HG02970 (cell line): ENCODE measurements at regions not wholly inside any gene's neighbourhood (a gene's known extent, or its start where the extent isn't known, plus 50 kb on each side); places are given as distances from the start of the nearest gene placed in this dataset.

Experiments used
- ATAC-seq: cut with Tn5 transposase; IDR thresholded peaks from one replicate; pipeline ENCODE4 v1.9.1; 2021; ENCODE audit warnings: mild to moderate bottlenecking, moderate library complexity, moderate number of reproducible peaks; ENCODE audit not compliant: unreplicated experiment, low FRiP score

GRCh38 chr17:79428988-79429387, 181.9 kb downstream of the RBFOX3 start:
- ATAC-seq = no peak

DNA sequence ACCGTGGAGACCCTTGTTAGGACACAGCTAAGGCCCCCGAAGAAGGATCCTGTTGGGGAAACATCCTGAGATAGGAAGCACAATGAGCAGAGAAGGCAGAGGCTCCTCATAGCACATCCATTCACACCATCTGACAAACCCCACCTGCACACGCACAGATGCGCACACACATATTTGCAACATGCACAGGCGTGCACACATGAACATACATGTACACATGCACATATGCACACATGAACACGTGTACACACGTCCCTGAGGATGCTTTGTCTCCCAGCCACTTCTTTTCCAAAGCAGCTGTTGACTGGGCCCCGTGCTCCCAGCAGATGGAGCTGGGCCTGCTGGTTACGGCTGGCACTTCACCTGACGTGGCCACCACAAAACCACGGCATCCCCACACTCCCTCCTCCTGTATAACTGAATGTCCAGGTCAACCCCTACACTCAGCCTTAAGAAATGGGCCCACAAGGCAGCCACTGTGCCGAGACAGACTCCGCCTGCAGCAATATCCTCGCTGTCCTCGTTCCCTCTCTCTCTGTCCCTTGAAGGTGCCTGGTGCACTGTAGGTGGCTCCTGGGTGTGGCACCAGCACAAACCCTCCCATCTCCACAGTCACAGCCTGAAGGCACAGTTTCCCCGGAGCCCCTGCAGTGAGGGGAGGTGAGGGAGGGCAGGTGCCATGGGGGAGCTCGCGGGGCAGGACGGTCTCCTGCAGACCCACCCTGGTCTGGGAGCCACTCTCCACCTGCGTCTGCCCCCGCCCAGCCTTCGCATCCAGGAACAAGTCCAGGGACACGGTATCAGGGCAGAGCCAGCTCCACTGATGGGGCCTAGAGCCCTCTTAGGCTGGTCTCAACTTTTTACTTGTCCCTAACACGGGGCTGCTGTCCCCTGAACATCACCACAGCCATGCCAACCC, 183.0 kb downstream of the RBFOX3 start:
- no peak for ATAC-seq

DNA sequence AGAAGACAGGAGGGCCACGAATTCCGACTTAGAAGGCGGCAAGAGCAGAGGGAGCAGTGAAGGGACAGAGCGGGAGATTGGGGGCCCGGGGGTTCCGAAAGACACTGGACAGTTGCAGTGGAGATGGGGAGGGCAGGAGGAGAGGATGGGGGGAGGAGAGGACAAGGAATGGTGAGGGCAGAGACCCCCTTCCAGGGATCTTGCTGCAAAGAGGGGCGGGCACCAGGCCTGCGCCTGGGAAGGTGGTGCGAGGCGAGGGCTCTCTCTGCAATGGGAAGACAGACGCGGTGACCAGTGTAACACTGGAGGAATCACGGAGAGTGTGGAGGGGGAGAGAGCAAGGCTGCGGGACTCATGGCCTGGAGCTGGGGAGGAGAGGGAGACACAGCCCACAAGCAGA, 185.2 kb downstream of the RBFOX3 start:
- ATAC-seq = no peak

DNA sequence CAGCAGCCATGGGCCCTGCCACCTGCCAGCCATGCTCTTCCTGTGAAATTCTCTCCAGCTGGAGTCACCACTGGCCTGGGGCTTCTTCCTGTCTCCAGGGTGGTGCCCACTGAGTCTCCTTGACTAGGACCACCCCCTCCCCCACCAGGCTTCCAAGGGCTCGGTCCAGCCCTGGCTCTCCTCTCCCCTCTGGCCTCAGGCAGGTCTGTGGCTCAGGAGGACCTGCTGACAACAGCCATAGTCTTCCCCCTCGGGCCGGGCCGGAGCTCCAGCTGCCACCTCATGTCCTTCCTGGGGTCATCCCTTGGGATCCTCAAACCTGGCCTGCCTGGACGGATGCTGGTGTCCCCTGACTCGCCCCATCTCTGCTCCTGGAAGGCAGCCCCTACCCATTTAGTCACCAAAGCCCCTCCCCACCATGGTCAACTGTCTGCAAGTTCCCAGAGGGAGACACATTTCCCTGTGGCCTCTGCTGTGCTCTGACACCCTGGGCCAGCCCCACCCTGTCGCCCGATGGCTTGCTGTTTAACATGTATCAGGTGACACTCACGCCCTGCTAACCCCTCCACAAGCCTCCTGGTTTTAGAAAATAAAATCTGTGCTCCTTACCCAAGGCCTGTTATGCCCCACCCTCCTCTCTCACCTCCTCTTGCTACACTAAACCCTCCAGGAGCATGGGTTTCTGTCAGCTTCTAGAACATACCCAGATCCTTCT, 186.2 kb downstream of the RBFOX3 start:
- no peak for ATAC-seq

- no peak for ATAC-seq
Measured at GRCh38 chr17:79423811-79424465, 186.9 kb downstream of the RBFOX3 start.

DNA sequence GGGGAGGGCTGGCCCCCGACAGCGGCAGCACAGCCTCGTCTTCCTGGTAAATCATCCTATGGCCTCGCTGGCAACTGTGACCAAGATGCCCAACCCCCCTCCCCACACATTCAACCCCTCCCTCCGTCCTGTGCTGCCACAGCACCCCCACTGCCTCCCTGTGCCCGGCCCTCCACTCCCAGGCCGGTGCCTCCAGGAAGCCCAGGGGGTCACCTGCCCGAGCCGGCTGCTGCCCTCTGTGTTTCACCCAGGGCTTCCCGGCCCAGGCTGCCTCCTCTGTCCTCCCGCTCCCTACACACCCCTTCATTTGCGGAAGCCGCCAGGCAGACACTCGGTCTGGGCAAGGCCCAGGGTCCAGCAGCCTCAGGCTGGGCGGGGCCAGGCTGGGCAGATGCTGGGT, 188.6 kb downstream of the RBFOX3 start:
- no peak for ATAC-seq

- no peak for ATAC-seq
Measured at GRCh38 chr17:79420318-79421243, 190.3 kb downstream of the RBFOX3 start.

- ATAC-seq = no peak
Measured at GRCh38 chr17:79417476-79417988, 193.3 kb downstream of the RBFOX3 start.

- ATAC-seq = no peak
Measured at GRCh38 chr17:79415909-79416308, 194.9 kb downstream of the RBFOX3 start.

DNA sequence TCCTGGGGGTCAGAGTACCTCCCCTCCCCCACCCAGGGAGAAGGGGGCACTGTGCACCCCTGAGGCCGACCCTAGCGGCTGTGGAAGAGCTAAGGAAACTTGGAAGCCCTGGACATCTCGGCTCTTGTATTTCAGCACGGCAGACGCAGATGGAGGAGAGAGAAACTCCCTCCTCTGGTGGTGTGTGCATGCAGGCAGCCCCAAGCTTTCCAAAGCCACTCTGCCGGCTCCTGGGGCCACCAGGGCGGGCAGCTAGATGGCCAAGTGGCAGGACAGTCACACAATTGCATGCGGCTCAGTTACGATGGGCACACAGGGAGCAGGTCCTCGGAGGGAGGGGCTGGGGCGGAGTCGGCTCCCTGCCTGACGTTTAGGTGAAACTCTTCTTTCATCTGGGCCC, 195.5 kb downstream of the RBFOX3 start:
- ATAC-seq = no peak

- no peak for ATAC-seq
Measured at GRCh38 chr17:79414793-79415211, 196.0 kb downstream of the RBFOX3 start.

- ATAC-seq = no peak
Measured at GRCh38 chr17:79414063-79414792, 196.6 kb downstream of the RBFOX3 start.

DNA sequence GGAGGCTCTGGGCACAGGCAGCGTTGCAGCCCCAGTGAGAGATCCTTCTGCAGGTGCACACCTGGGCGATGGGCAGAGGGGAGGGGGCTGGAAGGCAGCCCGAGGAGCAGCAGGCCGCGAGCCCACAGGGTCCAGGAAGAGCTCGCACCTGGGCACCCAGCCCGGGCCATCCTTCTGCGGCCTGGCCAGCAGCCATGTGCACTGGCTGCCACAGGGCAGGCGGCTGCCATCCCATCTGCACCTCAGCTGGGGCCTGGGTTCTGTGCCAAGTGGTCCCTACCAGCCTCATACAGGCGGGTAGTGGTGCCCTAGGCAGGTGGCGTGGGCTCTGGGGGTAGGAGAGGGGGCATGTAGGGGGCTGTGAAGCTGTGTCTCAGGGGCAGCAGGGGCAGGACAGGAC, 197.2 kb downstream of the RBFOX3 start:
- no peak for ATAC-seq

GRCh38 chr17:79412886-79413390, 197.9 kb downstream of the RBFOX3 start:
- no peak for ATAC-seq

GRCh38 chr17:79412110-79412509, 198.7 kb downstream of the RBFOX3 start:
- no peak for ATAC-seq

DNA sequence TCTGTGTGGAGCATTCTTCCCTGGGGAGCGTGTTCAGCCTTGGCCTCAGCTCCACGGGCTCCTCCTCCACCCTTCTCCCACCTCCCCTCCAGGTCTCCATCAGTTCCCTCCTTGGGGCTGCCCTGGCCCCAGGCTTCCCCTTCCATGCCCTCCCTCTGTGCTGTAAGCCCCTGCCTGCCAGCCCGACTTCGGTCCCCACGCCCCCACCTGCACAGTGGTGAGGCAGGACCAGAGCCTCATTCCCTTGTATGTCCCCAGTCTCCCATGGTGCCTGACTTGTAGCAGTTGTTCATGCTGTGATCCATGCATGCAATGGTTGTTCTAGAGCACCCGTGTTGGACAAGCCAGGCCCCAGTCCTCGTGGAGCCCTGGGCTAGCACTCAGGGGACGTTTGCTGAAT, 199.4 kb downstream of the RBFOX3 start:
- no peak for ATAC-seq

DNA sequence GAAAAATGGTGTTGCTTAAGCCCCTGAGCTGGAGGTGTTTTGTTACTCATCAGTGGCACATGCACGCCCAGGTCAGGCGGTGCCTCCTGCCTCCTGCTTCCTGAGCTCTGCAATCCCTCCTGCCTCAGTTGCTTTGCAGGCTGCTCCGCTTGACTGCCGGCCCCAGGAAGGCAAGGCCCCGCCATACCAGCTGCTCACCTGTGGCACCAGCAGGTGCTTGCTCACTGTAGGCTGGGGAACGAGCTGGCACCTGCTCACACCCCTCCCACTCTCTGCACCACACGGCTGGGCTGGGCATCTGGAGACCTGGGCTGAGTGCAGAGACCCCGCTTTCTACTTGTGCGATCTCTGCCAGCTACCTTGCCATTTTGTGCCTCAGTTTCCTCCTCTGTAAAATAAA, 200.2 kb downstream of the RBFOX3 start:
- no peak for ATAC-seq

DNA sequence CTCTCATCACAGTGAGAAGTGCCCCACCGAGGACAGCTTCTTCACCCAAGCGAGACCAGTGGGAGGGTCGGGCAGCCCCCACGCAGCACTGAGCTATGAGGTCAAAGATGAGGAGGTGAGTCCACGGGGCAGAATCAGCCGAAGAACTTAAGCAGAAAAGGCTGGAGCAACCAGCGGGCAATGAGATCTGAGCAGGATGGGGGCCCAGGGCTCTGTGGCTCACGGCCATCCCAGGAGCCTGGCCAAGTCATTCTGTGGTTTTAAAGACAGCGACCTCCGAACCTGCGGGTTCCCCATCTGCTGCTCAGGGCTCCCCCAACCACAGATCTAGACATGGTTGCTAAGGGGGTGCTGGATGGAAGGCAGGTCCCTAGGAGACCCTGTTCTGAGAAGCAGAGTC, 202.6 kb downstream of the RBFOX3 start:
- no peak for ATAC-seq

- ATAC-seq = no peak
Measured at GRCh38 chr17:79407385-79407784, 203.5 kb downstream of the RBFOX3 start.
